ENCODE measurements at regions not wholly inside any gene's neighbourhood (a gene's known extent, or its start where the extent isn't known, plus 50 kb on each side); places are given as distances from the start of the nearest gene placed in this dataset.
"Not testable (repeated sequence)": the region's sequence is repeated elsewhere in the genome, so short reads cannot be mapped to it uniquely, and the experiment has no call there.

GRCh38 chr1:60705026-60705425 is 377.3 kb upstream of the NFIA start:
- no peak for DNase-seq

GRCh38 chr1:60703155-60703554 is 379.2 kb upstream of the NFIA start:
- no peak for DNase-seq

GRCh38 chr1:60699325-60699724 is 383.0 kb upstream of the NFIA start:
- no peak for DNase-seq

- DNase-seq = no peak
Measured at GRCh38 chr1:60697204-60697994, 385.0 kb upstream of the NFIA start.

- DNase-seq = no peak
Measured at GRCh38 chr1:60696512-60696911, 385.8 kb upstream of the NFIA start.

GRCh38 chr1:60695716-60696171 is 386.6 kb upstream of the NFIA start:
- no peak for DNase-seq

DNA sequence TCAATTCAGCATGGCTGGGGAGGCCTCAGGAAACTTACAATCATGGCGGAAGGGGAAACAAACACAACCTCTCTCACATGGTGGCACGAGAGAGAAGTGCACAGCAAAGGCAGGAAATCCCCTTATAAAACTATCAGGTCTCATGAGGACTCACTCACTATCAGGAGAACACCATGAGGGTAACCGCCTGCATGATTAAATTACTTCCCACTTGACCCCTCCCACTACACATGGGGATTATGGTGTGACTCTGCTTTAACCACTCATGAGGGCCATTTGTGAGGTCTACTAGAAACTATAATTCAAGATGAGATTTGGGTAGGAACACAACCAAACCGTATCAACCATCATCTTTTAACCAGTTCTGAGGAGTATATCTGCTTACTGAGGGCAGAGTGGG is 387.4 kb upstream of the NFIA start:
- no peak for DNase-seq

GRCh38 chr1:60692031-60692430 is 390.3 kb upstream of the NFIA start:
- no peak for DNase-seq

- not testable (repeated sequence) for DNase-seq
Measured at GRCh38 chr1:60688221-60688620, 394.1 kb upstream of the NFIA start.

GRCh38 chr1:60681095-60681860 is 401.1 kb upstream of the NFIA start:
- no peak for DNase-seq

GRCh38 chr1:60679524-60680375 is 402.6 kb upstream of the NFIA start:
- no peak for DNase-seq

DNA sequence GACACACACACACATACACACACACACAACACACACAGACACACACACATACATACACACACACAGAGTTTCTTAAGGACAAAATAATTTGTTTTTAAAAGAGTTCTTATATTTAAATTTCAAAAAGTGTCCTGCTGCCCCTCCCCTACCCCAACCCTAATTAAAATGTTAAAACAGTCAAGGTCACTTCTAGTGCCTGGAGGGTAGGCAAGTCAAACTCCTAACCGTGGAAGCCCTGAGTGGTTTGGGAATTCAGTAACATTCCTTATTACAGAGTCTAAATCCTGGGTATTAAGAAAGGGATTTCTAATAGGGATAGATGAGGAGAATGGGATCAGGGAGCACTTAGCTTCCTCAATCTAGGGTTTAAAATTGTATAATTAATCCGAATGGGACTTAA is 403.6 kb upstream of the NFIA start:
- no peak for DNase-seq

DNA sequence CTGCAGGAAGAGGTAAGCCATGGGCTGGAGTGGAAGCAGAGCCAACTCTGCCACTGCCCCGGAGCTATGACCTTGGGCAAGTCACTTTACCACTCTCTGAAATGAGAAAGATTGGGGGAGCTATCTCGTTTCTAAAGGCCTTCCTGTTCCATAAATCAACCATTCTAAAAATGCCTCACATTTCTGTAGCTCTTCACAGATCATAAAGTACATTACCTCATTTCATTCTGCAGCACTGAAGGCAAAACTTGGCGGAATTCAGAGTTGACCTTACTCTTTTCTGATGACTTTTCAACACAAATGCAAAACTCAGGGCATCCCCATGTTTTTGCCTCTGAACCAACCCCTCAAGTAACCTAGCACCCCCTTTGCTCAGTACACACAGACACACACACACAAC is 404.0 kb upstream of the NFIA start:
- no peak for DNase-seq

DNA sequence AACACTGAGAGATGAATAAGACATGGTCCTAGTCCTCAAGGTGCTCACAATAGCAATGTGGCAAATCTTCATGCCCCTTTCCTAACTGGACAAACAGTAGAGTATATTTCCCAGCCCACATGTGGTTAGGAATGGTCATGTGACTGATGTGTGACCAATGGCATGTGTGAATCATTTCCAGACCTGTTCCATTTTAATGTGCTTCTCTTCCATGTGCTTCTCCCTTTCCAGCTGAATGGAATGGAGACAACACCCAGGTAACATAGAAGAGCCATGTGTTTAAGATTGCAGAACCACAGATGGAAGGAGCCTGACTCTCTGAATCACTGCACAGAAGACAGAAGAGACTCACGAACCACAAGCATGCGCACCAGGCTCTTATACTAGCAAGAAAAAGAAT is 409.9 kb upstream of the NFIA start:
- DNase-seq = no peak

DNA sequence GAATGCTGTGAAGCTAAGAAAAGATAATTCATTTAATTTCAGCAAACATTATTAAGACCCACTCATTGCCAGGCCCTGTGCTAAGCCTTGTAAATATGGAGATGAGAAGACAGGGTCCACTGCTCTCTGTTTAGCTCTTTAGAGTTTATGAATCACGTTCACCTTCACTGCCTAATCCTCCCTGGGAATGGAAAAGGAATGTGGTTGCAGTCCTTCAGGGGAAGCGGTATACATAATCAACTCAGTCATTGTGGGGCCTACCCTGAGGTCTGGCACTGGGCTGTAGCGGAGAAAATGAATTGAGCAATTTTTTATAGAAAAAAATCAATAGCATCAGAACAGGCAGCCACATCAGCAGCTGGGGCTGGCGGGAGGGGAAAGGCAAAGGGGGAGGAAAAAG is 412.1 kb upstream of the NFIA start:
- DNase-seq = no peak

DNA sequence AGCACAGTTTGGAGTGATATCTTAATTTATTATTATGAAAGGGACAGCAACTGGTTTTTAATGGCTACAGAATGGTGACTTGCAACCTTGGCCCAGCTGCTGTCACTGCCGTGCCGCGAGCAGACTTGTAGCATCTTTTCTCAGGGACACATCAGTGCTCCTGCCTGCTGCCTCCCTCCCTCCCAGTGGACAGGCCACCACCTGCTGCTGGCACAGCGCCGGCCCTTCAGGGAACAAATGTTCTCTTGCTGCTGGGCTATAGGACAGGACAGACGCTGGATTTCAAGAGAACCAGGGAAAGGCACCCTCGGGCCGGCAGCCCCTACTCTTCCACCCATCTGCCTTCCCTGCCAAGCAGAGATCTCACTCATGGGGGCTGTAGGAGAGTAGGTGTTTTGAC is 413.8 kb upstream of the NFIA start:
- DNase-seq = no peak

DNA sequence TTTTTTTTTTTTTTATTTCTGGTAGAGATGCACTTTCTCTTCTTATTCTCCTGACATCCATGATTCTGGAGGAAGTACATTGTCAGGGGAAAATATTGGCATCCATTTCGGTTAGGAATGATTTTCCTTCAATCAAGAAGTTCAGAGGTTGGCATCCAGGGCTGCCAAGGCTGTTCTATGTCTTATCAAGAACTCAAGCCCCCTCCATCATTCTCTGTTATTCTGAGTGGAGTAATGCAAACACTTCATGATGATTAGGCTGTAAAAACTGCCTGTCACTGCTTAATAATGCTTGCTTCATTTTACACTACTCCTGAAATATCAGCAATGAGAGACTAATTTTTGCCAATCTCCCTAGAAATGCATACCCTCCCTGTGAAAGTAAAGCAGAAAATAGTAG is 417.1 kb upstream of the NFIA start:
- DNase-seq = no peak

GRCh38 chr1:60664086-60664625 is 418.2 kb upstream of the NFIA start:
- no peak for DNase-seq

DNA sequence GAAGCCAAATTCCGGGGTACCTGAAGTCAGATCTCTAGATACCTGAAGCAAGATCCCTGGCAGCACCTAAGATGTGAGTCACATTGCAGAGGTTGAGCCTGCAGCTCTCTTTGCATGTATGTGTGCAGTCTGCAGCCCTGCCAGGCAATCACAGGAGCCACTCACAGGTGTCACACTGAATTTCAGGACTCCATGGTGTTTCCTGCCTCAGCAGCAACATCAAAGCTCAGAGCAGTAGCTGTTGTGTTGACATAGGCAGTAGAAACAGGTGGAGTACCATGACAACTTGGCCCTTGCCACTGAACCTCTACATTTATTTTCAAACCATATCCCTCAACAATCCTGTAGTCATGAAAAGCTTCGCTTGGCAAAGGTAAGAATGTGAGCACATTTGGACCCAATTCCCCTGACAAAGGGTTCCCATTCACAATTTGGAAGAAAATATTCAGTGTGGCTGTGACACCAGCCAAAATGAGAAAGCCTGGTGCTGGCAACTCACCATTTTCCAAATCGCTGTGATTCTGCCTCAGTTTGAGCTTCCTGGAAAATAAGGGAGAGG is 419.8 kb upstream of the NFIA start:
- no peak for DNase-seq

GRCh38 chr1:60657926-60658325 is 424.4 kb upstream of the NFIA start:
- DNase-seq = no peak

GRCh38 chr1:60655679-60656355 is 426.5 kb upstream of the NFIA start:
- DNase-seq = no peak

DNA sequence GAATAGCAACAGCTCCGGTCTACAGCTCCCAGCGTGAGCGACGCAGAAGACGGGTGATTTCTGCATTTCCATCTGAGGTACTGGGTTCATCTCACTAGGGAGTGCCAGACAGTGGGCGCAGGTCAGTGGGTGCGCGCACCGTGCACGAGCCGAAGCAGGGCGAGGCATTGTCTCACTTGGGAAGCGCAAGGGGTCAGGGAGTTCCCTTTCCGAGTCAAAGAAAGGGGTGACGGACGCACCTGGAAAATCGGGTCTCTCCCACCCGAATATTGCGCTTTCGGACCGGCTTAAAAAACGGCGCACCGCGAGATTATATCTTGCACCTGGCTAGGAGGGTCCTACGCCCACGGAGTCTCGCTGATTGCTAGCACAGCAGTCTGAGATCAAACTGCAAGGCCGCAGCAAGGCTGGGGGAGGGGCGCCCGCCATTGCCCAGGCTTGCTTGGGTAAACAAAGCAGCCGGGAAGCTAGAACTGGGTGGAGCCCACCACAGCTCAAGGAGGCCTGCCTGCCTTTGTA is 442.3 kb upstream of the NFIA start:
- not testable (repeated sequence) for DNase-seq
